GM23338 (cell line): ENCODE measurements at regions not wholly inside any gene's neighbourhood (a gene's known extent, or its start where the extent isn't known, plus 50 kb on each side); places are given as distances from the start of the nearest gene placed in this dataset.

Source experiments
- ATAC-seq: fragments of 200-7000 bp; cut with Tn5 transposase; 3 replicates; pipeline ENCODE4 v1.9.1; 2020
- DNase-seq: peaks from one replicate; pipeline ENCODE4 v3.0.0-alpha.2; 2015; ENCODE audit warnings: low spot score
- H2AFZ ChIP-seq: fragments of 200-600 bp; sonication (generic); 2 replicates; pipeline ENCODE4 v1.8.0; 2016; ENCODE audit warnings: antibody characterized with exemption, mild to moderate bottlenecking, moderate library complexity
- H3F3A ChIP-seq: fragments of 200-600 bp; sonication (generic); replicated peaks from 2 replicates; pipeline ENCODE4 v1.8.0; 2017; ENCODE audit warnings: antibody characterized with exemption, mixed run types, low read depth
- H3K27ac ChIP-seq: fragments of 200-600 bp; sonication (generic); 2 replicates; pipeline ENCODE4 v1.6.1; 2016; ENCODE audit warnings: low read depth
- H3K27me3 ChIP-seq: fragments of 200-600 bp; sonication (generic); 2 replicates; pipeline ENCODE4 v1.8.0; 2016; ENCODE audit warnings: mild to moderate bottlenecking, mixed run types, moderate library complexity; ENCODE audit not compliant: insufficient read depth
- H3K36me3 ChIP-seq: fragments of 200-600 bp; sonication (generic); 2 replicates; pipeline ENCODE4 v1.8.0; 2016; ENCODE audit warnings: mild to moderate bottlenecking; ENCODE audit not compliant: insufficient read depth
- H3K4me1 ChIP-seq: fragments of 200-600 bp; sonication (generic); 2 replicates; pipeline ENCODE4 v1.8.0; 2016; ENCODE audit warnings: mild to moderate bottlenecking, moderate library complexity; ENCODE audit not compliant: insufficient read depth
- H3K4me2 ChIP-seq: fragments of 200-600 bp; sonication (generic); 2 replicates; pipeline ENCODE4 v1.7.1; 2017; ENCODE audit warnings: mixed run types
- H3K4me3 ChIP-seq: fragments of 200-600 bp; sonication (generic); 2 replicates; pipeline ENCODE4 v1.6.1; 2016; ENCODE audit warnings: mixed run types
- H3K79me2 ChIP-seq: fragments of 200-600 bp; sonication (generic); replicated peaks from 2 replicates; pipeline ENCODE4 v1.8.0; 2017; ENCODE audit warnings: mild to moderate bottlenecking; ENCODE audit not compliant: insufficient read depth
- H3K9me2 ChIP-seq: fragments of 200-600 bp; sonication (generic); 2 replicates; pipeline ENCODE4 v1.8.0; 2017; ENCODE audit not compliant: insufficient read depth
- H4K20me1 ChIP-seq: fragments of 200-600 bp; sonication (generic); replicated peaks from 2 replicates; pipeline ENCODE4 v1.8.0; 2017; ENCODE audit warnings: mild to moderate bottlenecking; ENCODE audit not compliant: insufficient read depth
- H3K27ac Mint-ChIP-seq: 2 replicates; pipeline ENCODE4 v1.8.0; 2020; ENCODE audit warnings: inconsistent platforms, mild to moderate bottlenecking, moderate library complexity, mixed read lengths
- H3K27me3 Mint-ChIP-seq: 3 replicates; pipeline ENCODE4 v1.8.0; 2022; ENCODE audit warnings: low read depth, mild to moderate bottlenecking, moderate library complexity, mixed read lengths, inconsistent platforms; ENCODE audit not compliant: insufficient read depth, poor library complexity
- H3K36me3 Mint-ChIP-seq: 3 replicates; pipeline ENCODE4 v1.8.0; 2021; ENCODE audit warnings: low read depth, mild to moderate bottlenecking, inconsistent platforms, moderate library complexity, mixed read lengths
- H3K4me1 Mint-ChIP-seq: 3 replicates; pipeline ENCODE4 v1.8.0; 2020; ENCODE audit warnings: mild to moderate bottlenecking, inconsistent platforms, mixed read lengths
- H3K4me3 Mint-ChIP-seq: 3 replicates; pipeline ENCODE4 v1.8.0; 2021; ENCODE audit warnings: moderate library complexity, mild to moderate bottlenecking, inconsistent platforms, mixed read lengths
- H3K9me3 Mint-ChIP-seq: 3 replicates; pipeline ENCODE4 v1.8.0; 2020; ENCODE audit warnings: moderate library complexity, mild to moderate bottlenecking, inconsistent platforms, mixed read lengths
- CREB1 ChIP-seq: fragments of 250-450 bp; sonication (Bioruptor Pico); IDR thresholded peaks from 2 replicates; pipeline ENCODE4 v1.5.0; 2020; ENCODE audit warnings: low read depth, mild to moderate bottlenecking, moderate library complexity
- EZH2 ChIP-seq: fragments of 200-600 bp; sonication (generic); IDR thresholded peaks from one replicate; pipeline ENCODE4 v1.8.0; 2017; ENCODE audit warnings: antibody characterized with exemption, mild to moderate bottlenecking, low read depth; ENCODE audit not compliant: unreplicated experiment
- EZH2phosphoT487 ChIP-seq: fragments of 200-600 bp; sonication (generic); IDR thresholded peaks from one replicate; pipeline ENCODE4 v1.8.1; 2018; ENCODE audit warnings: antibody characterized with exemption; ENCODE audit not compliant: unreplicated experiment
- JUNB ChIP-seq: IDR thresholded peaks from one replicate; pipeline ENCODE4 v1.6.1; 2016; ENCODE audit warnings: antibody characterized with exemption; ENCODE audit not compliant: unreplicated experiment
- NANOG ChIP-seq: IDR thresholded peaks from 2 replicates; pipeline ENCODE4 v1.6.1; 2016; ENCODE audit warnings: antibody characterized with exemption, borderline replicate concordance
- POLR2AphosphoS5 ChIP-seq: IDR thresholded peaks from 2 replicates; pipeline ENCODE4 v1.6.1; 2016; ENCODE audit warnings: antibody characterized with exemption, low read depth
- STAT1 ChIP-seq: IDR thresholded peaks from one replicate; pipeline ENCODE4 v1.6.1; 2016; ENCODE audit warnings: antibody characterized with exemption; ENCODE audit not compliant: unreplicated experiment
- ZNF114 ChIP-seq: fragments of 250-450 bp; sonication (Bioruptor Pico); IDR thresholded peaks from 2 replicates; pipeline ENCODE4 v1.5.0; 2020; ENCODE audit warnings: mild to moderate bottlenecking, moderate library complexity
- ZNF331 ChIP-seq: fragments of 250-450 bp; sonication (Bioruptor Pico); IDR thresholded peaks from 2 replicates; pipeline ENCODE4 v1.5.0; 2020; ENCODE audit warnings: low read depth, mild to moderate bottlenecking, moderate library complexity
- TF ChIP-seq, protein P1 (sequence below): IDR thresholded peaks from one replicate; pipeline ENCODE4 v1.6.1; 2018; ENCODE audit warnings: antibody characterized with exemption; ENCODE audit not compliant: unreplicated experiment
- TF ChIP-seq, protein P2 (sequence below), 2 experiments: fragments of 200-600 bp in 1 of 2; sonication (generic) in 1 of 2; conservative IDR thresholded peaks; 2 replicates each; pipeline versions ENCODE4 v1.5.1 to v1.6.1; 2016 to 2017; ENCODE audit warnings: antibody characterized with exemption in 2 of 2, low read depth in 2 of 2, mild to moderate bottlenecking in 2 of 2, moderate library complexity in 1 of 2
- TF ChIP-seq, protein P3 (sequence below): fragments of 250-450 bp; sonication (Bioruptor Pico); IDR thresholded peaks from 2 replicates; pipeline ENCODE4 v1.5.0; 2020; ENCODE audit warnings: mild to moderate bottlenecking, moderate library complexity
- TF ChIP-seq, protein P4 (sequence below): IDR thresholded peaks from 2 replicates; pipeline ENCODE4 v1.6.1; 2016; ENCODE audit warnings: antibody characterized with exemption

DNA sequence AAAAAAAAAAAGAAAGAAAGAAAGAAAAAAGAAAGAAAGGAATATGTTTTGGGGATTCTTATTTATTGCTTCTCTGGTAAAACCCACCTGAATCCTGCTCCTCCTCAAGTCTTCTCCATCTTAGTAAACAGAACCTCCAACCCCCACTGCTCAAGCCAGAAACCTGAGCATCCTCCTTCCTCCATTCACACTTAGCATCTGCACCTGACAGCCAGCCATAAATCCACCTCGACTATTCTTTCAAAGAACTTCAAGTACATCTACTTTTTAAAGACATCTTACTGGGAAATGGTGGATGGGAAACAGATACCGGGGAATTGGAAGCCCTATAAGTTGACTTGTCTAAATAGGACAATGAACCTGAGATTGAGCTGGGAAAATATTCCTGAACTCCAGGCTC lies 519.9 kb upstream of the DPP6 start:
- Histone ChIP-seq H3K4me2 (no peak overlapping the region), H2AFZ (no peak overlapping the region), H3K4me3 (no peak overlapping the region), H3K9me2 (no peaks in the 10 kb centered on the region), H3K27me3 (no peaks in the 10 kb centered on the region), H3K79me2 (no peaks in the 10 kb centered on the region), H3K4me1 (no peaks in the 10 kb centered on the region), H3K27ac (no peak overlapping the region), H4K20me1 (no peaks in the 10 kb centered on the region), H3F3A (no peaks in the 10 kb centered on the region), H3K36me3 (no peaks in the 10 kb centered on the region)
- DNase-seq: no peak
- H3K4me3 Mint-ChIP-seq: no peak overlapping the region
- H3K4me1 Mint-ChIP-seq: no peaks in the 10 kb centered on the region
- H3K27me3 Mint-ChIP-seq: peaks cover 6% of the 10 kb centered on the region
- peaks cover 97% of the 10 kb centered on the region for H3K9me3 Mint-ChIP-seq
- H3K27ac Mint-ChIP-seq: no peak overlapping the region
- peaks cover 40% of the 10 kb centered on the region for H3K36me3 Mint-ChIP-seq
- TF ChIP-seq ZNF114 (CRISPR knock-in tag): no peak
- TF ChIP-seq, protein P1, sequence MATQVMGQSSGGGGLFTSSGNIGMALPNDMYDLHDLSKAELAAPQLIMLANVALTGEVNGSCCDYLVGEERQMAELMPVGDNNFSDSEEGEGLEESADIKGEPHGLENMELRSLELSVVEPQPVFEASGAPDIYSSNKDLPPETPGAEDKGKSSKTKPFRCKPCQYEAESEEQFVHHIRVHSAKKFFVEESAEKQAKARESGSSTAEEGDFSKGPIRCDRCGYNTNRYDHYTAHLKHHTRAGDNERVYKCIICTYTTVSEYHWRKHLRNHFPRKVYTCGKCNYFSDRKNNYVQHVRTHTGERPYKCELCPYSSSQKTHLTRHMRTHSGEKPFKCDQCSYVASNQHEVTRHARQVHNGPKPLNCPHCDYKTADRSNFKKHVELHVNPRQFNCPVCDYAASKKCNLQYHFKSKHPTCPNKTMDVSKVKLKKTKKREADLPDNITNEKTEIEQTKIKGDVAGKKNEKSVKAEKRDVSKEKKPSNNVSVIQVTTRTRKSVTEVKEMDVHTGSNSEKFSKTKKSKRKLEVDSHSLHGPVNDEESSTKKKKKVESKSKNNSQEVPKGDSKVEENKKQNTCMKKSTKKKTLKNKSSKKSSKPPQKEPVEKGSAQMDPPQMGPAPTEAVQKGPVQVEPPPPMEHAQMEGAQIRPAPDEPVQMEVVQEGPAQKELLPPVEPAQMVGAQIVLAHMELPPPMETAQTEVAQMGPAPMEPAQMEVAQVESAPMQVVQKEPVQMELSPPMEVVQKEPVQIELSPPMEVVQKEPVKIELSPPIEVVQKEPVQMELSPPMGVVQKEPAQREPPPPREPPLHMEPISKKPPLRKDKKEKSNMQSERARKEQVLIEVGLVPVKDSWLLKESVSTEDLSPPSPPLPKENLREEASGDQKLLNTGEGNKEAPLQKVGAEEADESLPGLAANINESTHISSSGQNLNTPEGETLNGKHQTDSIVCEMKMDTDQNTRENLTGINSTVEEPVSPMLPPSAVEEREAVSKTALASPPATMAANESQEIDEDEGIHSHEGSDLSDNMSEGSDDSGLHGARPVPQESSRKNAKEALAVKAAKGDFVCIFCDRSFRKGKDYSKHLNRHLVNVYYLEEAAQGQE: no peak
- no peak for TF ChIP-seq EZH2phosphoT487
- no peak for TF ChIP-seq EZH2
- no peak for TF ChIP-seq POLR2AphosphoS5
- TF ChIP-seq CREB1 (CRISPR knock-in tag): no peak
- no peak for TF ChIP-seq JUNB
- no peak for TF ChIP-seq STAT1
- TF ChIP-seq ZNF331 (CRISPR knock-in tag): no peak
- TF ChIP-seq NANOG: no peak
- TF ChIP-seq, protein P2, sequence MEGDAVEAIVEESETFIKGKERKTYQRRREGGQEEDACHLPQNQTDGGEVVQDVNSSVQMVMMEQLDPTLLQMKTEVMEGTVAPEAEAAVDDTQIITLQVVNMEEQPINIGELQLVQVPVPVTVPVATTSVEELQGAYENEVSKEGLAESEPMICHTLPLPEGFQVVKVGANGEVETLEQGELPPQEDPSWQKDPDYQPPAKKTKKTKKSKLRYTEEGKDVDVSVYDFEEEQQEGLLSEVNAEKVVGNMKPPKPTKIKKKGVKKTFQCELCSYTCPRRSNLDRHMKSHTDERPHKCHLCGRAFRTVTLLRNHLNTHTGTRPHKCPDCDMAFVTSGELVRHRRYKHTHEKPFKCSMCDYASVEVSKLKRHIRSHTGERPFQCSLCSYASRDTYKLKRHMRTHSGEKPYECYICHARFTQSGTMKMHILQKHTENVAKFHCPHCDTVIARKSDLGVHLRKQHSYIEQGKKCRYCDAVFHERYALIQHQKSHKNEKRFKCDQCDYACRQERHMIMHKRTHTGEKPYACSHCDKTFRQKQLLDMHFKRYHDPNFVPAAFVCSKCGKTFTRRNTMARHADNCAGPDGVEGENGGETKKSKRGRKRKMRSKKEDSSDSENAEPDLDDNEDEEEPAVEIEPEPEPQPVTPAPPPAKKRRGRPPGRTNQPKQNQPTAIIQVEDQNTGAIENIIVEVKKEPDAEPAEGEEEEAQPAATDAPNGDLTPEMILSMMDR (conservative IDR thresholded peaks at IDR 0.05; ENCODE audit: low read depth in 2 of 2): no peak
- TF ChIP-seq, protein P3, sequence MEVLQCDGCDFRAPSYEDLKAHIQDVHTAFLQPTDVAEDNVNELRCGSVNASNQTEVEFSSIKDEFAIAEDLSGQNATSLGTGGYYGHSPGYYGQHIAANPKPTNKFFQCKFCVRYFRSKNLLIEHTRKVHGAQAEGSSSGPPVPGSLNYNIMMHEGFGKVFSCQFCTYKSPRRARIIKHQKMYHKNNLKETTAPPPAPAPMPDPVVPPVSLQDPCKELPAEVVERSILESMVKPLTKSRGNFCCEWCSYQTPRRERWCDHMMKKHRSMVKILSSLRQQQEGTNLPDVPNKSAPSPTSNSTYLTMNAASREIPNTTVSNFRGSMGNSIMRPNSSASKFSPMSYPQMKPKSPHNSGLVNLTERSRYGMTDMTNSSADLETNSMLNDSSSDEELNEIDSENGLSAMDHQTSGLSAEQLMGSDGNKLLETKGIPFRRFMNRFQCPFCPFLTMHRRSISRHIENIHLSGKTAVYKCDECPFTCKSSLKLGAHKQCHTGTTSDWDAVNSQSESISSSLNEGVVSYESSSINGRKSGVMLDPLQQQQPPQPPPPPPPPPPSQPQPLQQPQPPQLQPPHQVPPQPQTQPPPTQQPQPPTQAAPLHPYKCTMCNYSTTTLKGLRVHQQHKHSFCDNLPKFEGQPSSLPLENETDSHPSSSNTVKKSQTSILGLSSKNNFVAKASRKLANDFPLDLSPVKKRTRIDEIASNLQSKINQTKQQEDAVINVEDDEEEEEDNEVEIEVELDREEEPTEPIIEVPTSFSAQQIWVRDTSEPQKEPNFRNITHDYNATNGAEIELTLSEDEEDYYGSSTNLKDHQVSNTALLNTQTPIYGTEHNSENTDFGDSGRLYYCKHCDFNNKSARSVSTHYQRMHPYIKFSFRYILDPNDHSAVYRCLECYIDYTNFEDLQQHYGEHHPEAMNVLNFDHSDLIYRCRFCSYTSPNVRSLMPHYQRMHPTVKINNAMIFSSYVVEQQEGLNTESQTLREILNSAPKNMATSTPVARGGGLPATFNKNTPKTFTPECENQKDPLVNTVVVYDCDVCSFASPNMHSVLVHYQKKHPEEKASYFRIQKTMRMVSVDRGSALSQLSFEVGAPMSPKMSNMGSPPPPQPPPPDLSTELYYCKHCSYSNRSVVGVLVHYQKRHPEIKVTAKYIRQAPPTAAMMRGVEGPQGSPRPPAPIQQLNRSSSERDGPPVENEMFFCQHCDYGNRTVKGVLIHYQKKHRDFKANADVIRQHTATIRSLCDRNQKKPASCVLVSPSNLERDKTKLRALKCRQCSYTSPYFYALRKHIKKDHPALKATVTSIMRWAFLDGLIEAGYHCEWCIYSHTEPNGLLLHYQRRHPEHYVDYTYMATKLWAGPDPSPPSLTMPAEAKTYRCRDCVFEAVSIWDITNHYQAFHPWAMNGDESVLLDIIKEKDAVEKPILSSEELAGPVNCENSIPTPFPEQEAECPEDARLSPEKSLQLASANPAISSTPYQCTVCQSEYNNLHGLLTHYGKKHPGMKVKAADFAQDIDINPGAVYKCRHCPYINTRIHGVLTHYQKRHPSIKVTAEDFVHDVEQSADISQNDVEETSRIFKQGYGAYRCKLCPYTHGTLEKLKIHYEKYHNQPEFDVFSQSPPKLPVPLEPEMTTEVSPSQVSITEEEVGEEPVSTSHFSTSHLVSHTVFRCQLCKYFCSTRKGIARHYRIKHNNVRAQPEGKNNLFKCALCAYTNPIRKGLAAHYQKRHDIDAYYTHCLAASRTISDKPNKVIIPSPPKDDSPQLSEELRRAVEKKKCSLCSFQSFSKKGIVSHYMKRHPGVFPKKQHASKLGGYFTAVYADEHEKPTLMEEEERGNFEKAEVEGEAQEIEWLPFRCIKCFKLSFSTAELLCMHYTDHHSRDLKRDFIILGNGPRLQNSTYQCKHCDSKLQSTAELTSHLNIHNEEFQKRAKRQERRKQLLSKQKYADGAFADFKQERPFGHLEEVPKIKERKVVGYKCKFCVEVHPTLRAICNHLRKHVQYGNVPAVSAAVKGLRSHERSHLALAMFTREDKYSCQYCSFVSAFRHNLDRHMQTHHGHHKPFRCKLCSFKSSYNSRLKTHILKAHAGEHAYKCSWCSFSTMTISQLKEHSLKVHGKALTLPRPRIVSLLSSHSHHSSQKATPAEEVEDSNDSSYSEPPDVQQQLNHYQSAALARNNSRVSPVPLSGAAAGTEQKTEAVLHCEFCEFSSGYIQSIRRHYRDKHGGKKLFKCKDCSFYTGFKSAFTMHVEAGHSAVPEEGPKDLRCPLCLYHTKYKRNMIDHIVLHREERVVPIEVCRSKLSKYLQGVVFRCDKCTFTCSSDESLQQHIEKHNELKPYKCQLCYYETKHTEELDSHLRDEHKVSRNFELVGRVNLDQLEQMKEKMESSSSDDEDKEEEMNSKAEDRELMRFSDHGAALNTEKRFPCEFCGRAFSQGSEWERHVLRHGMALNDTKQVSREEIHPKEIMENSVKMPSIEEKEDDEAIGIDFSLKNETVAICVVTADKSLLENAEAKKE (CRISPR knock-in tag): no peak
- TF ChIP-seq, protein P4, sequence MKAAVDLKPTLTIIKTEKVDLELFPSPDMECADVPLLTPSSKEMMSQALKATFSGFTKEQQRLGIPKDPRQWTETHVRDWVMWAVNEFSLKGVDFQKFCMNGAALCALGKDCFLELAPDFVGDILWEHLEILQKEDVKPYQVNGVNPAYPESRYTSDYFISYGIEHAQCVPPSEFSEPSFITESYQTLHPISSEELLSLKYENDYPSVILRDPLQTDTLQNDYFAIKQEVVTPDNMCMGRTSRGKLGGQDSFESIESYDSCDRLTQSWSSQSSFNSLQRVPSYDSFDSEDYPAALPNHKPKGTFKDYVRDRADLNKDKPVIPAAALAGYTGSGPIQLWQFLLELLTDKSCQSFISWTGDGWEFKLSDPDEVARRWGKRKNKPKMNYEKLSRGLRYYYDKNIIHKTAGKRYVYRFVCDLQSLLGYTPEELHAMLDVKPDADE: no peak
- ATAC-seq: no peak
